GM18499 (cell line): ENCODE measurements at regions not wholly inside any gene's neighbourhood (a gene's known extent, or its start where the extent isn't known, plus 50 kb on each side); places are given as distances from the start of the nearest gene placed in this dataset.
"Not testable (repeated sequence)": the region's sequence is repeated elsewhere in the genome, so short reads cannot be mapped to it uniquely, and the experiment has no call there.

Experiments
- ATAC-seq: cut with Tn5 transposase; IDR thresholded peaks from one replicate; pipeline ENCODE4 v1.9.1; 2021; ENCODE audit warnings: moderate number of reproducible peaks; ENCODE audit not compliant: insufficient read depth, unreplicated experiment

DNA sequence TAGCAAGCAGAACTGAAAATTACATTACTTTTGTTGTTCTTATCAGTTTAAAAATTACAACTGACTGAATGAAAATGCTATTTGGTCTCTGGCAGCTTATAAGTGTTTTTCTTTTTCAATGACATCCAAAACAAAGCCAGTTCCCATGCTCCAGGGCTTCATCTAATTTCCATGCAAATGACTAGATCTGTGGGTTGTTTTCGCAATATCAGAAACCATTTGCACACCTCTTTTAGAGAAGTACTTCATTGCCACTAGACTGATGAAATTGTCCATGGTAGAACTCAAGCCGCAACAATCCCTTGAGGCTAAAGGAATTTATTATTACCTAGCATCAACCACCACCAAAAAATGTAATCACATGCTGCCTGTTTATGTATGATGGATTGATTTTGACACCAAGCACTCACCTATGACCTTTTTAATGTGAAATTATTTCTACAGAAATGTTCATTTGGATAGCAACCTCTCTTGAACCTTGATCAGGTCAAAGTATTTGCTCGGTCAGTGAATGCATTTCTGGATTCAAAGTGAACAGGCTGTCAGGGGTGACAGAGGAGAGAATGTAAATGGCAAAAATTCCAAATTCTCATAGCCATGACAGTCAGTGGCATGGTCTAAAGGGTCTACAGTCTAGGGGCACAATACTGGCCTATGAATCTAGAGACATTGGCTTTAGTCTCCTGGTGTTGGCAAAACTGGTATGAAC is 769.3 kb downstream of the SORCS1 start:
- no peak for ATAC-seq

- ATAC-seq: no peak
Observed at GRCh38 chr10:106392778-106393177, 771.7 kb downstream of the SORCS1 start.

- no peak for ATAC-seq
Observed at GRCh38 chr10:106387063-106387462, 777.4 kb downstream of the SORCS1 start.

DNA sequence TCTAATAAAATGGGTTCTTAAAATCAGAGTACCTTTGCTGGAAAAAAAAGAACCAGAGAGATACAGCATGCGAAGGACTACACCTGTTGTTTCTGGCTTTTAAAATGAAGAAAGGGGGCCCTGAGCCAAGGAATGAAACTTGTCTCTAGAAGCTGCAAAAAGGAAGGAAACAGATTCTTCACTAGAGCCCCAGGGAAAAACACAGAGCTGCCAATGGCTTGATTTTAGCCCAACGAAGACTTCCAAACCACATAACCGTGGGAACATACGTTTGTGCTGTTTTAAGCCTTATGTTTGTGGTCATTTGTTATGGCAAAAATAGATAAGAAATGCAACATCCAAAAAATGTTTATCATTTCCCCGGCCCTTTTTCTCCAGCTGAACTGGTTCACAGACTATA is 780.0 kb downstream of the SORCS1 start:
- no peak for ATAC-seq

- ATAC-seq: no peak
Observed at GRCh38 chr10:106380706-106381105, 783.8 kb downstream of the SORCS1 start.

DNA sequence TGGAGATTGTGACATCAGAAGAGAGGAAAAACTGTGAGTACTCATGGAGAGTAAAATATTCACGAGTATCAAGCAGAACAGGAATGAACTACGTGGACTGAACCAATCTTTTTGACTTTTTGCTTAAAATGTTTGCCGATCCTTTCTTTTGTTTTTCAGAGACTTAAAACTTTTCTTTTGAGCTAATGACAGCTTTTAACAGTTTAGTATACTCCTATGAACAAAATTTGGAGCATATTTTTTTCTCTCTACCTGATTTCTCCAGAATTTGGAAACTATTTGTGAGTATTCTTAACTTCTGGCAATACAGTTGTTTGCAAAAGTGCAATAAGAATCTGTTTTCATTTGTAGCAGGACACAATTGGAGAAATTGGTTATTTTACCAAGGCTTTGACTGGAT is 786.3 kb downstream of the SORCS1 start:
- no peak for ATAC-seq

- no peak for ATAC-seq
Observed at GRCh38 chr10:106370751-106371150, 793.8 kb downstream of the SORCS1 start.

- no peak for ATAC-seq
Observed at GRCh38 chr10:106360870-106361269, 803.6 kb downstream of the SORCS1 start.

- no peak for ATAC-seq
Observed at GRCh38 chr10:106355450-106355849, 809.1 kb downstream of the SORCS1 start.

DNA sequence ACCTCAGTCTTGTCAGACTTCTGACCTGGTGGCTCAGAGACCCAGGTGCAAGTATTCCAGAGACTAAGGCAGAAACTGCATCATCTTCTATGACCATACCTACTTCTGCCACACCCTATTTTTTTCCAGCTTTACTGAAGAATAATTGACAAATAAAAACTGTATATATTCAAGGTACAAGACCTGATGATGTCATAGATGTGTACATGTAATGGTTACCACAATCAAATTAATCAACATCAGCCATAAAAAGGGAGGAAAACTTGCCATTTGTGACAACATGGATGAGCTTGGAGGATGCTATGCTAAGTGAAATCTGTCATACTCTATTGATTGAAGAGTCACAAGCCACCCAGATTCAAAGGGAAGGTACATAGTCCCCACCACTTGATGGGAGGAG is 815.6 kb downstream of the SORCS1 start:
- no peak for ATAC-seq

- no peak for ATAC-seq
Observed at GRCh38 chr10:106347547-106347946, 817.0 kb downstream of the SORCS1 start.

DNA sequence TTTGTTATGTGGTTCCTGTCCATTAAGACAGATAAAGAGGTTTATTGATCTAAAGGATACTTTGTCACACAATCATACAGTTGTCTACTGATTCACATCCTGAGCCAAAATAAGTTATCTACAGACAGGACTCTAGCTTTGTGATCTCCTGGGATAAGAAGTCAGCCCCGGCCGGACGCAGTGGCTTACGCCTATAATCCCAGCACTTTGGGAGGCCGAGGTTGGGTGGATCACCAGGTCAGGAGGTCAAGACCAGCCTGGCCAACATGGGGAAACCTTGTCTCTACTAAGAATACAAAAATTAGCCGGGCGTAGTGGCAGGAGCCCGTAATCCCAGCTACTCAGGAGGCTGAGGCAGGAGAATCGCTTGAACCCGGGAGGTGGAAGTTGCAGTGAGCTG is 821.0 kb downstream of the SORCS1 start:
- not testable (repeated sequence) for ATAC-seq

GRCh38 chr10:106341356-106341755 is 823.1 kb downstream of the SORCS1 start:
- ATAC-seq: no peak

DNA sequence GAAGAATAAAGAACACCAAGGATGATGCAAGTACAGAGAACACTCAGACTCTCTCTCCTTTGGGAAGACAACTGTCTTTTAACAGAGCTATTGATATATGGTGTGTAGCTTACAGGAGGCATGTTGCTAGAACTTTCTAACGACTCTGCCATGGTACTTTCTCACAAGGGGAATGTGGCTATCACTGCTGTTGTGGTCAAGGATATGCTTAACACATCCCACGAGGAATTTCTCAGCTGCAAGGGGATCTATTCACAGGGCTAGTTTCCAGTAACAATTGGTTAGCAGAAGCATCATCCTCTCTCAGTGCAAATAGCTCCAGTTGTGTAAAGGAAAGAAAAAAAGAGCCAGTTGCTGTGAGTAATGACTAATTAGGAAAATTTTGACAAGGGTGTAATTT is 826.0 kb downstream of the SORCS1 start:
- ATAC-seq: no peak

DNA sequence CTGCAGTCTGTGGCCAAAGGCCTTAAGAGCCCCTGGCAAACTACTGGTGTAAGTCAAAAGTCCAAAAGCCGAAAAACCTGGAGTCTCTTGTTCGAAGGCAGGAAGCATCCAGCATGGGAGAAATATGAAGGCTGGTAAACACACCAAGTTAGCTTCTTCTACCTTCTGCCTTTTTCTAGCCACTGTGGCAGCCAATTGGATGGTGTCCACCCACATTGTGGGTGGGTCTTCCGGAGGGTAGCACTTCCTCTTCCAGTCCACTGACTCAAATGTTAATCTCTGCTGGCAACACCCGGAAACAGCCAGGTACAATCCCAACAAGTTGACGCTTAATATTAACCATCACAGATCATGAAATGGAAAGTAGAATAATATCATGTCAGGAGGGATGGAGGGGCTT is 827.6 kb downstream of the SORCS1 start:
- ATAC-seq: no peak

GRCh38 chr10:106327747-106328146 is 836.8 kb downstream of the SORCS1 start:
- no peak for ATAC-seq

DNA sequence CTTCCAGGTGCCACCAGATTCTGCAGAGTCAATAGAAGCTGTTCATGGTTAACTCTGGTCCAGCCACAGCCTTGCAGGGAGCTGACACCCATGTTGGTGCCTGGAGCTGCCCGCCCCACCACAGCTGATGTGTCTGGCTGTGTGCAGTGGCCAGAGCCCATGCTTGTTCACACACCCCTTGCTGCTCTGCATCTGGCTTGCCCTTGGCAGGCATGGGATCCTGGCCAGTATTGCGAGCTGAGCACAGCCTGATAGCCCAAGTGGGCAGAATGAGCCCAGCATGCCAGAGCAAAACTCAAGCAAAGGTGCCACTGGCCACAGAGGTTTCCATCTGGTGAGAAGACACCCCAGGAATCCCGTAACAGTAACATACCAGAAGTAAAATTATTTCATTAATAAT is 843.6 kb downstream of the SORCS1 start:
- no peak for ATAC-seq

DNA sequence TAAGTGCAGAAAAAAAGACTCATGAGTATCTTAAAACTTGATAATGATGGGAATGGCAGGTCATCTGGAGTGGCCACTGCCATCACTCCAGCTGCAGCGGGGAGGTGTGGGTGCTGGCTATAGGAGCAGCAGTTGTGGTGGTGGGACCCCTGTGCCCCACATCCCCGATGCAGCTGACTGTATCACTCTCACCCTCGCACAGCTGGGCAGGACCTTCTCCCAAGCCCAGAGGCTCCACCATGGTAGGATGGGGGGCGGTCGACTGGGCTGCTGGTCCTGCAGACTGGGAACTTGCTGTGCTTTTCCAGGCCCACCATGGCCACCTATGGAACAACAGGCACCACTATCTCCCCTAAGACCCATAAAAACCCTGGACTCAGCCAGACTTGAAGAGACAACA is 844.4 kb downstream of the SORCS1 start:
- no peak for ATAC-seq

DNA sequence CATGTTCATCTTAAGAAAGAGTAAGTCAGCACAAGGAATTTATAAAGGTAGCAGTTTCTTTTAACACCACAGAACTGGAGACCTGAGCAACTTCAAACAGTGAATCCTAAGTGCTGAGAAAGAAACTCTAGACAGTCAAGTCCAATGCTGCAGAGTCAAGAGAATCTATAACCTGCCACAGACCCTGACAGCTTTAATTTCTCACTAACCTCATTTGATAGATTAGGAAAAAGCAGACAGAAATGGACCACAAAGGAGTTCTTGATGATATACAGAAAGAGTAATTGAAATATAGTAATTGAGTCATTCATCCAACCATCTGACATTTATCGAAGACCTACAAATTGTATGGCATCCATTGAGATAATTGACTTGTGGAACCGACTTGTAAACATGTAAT is 847.0 kb downstream of the SORCS1 start:
- no peak for ATAC-seq

DNA sequence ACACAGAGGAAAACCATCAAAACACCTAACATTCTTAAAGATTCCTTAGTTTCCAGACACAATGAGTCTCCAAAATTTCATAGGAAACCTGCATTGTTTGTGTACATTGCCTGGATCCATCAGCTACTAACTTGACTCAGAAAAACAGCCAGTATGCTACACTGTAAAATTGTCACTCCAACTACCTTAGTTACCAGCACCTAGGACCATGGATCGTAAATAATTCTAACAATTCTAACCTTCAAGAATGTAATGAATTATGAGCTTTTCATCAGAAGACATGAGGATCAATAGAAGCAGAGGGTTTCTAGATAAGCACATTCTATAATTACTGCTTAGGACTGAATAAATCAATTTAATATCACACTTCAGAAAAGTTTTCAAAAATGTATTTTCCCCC is 851.5 kb downstream of the SORCS1 start:
- ATAC-seq: no peak

- no peak for ATAC-seq
Observed at GRCh38 chr10:106312087-106312486, 852.4 kb downstream of the SORCS1 start.

DNA sequence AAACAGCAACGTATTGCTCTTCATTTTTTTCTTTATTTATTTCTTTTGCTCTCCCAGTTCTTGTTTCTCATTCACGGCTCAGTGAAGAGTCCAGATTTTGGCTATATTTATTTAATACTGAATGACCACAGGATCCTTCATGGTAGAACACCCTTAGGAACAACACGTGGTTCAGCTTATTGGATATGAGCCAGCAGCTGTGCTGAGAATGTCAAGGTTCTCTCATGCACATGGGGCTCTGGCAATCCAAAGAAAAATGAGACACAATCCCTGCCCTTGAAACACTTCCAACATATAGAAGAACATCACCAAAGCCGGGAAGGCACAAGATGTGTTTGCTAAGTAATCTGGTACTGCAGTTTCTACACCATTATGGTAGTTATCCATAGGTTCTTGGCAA is 852.9 kb downstream of the SORCS1 start:
- ATAC-seq: no peak

DNA sequence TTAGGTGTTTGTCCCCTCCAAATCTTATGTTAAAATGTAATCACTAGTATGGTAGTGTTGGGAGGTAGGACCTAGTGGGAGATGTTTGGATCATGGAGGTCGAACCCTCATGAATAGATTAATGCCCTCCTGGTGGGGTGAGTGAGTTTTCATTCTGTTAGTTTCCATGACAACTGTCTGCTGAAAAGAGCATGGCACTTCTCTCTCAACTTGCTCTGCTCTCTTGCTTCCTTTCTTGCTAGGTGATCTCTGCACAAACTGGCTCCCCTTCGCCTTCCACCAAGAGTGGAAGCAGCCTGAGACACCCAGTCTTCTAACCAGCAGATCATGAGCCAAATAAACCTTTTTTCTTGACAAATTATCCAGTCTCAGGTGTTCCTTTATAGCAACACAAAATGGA is 853.9 kb downstream of the SORCS1 start:
- ATAC-seq: no peak
